ENCODE measurements at regions not wholly inside any gene's neighbourhood (a gene's known extent, or its start where the extent isn't known, plus 50 kb on each side); places are given as distances from the start of the nearest gene placed in this dataset.

GRCh38 chr3:64977308-64978100 is 289.7 kb upstream of the ADAMTS9 start:
- H3K27ac ChIP-seq (ENCODE audit: low read depth), result no peak overlapping the region
- no peaks in the 10 kb centered on the region for H3K36me3 Mint-ChIP-seq (ENCODE audit: low read depth)

More at GRCh38 chr3:64977308-64978100, 289.7 kb upstream of the ADAMTS9 start:
- ATAC-seq (no peak), DNase-seq (ENCODE audit: low spot score) (peak; percentile 13)
- TF ChIP-seq ZNF114 (CRISPR knock-in tag; IDR thresholded peaks at IDR 0.05), result no peak
- no peak for TF ChIP-seq JUNB (IDR thresholded peaks at IDR 0.05; ENCODE audit: unreplicated experiment)
- no peak for TF ChIP-seq ZNF462 (CRISPR knock-in tag; IDR thresholded peaks at IDR 0.05)
- no peak for TF ChIP-seq ZNF331 (CRISPR knock-in tag; IDR thresholded peaks at IDR 0.05; ENCODE audit: low read depth)
- no peak for TF ChIP-seq NANOG (IDR thresholded peaks at IDR 0.05; ENCODE audit: borderline replicate concordance)
- TF ChIP-seq EZH2 (IDR thresholded peaks at IDR 0.05; ENCODE audit: low read depth, unreplicated experiment), result no peak
- no peak for TF ChIP-seq CTCF (conservative IDR thresholded peaks at IDR 0.05; ENCODE audit: low read depth in 2 of 2)
- no peak for TF ChIP-seq STAT1 (IDR thresholded peaks at IDR 0.05; ENCODE audit: unreplicated experiment)
- no peaks in the 10 kb centered on the region for H4K20me1 ChIP-seq (replicated peaks; ENCODE audit: insufficient read depth)
- no peaks in the 10 kb centered on the region for H3F3A ChIP-seq (replicated peaks; ENCODE audit: low read depth)
- H3K9me2 ChIP-seq (ENCODE audit: insufficient read depth), result peaks cover 5% of the 10 kb centered on the region; the same call in 1 of the 2 replicates
- no peaks in the 10 kb centered on the region for H3K4me1 ChIP-seq (ENCODE audit: insufficient read depth)
- no peaks in the 10 kb centered on the region for H3K36me3 ChIP-seq (ENCODE audit: insufficient read depth)
- Mint-ChIP-seq H3K4me1 (0 out of 3 replicates have a peak, but pooled peaks cover 4% of the 10 kb centered on the region), H3K27me3 (ENCODE audit: insufficient read depth, low read depth, poor library complexity) (peaks cover 3% of the 10 kb centered on the region), H3K27ac (no peak overlapping the region), H3K4me3 (no peak overlapping the region), H3K9me3 (no peaks in the 10 kb centered on the region)
- no peak overlapping the region for H3K4me3 ChIP-seq
- H3K4me2 ChIP-seq, result no peak overlapping the region
- no peaks in the 10 kb centered on the region for H3K27me3 ChIP-seq (ENCODE audit: insufficient read depth)
- H3K79me2 ChIP-seq (replicated peaks; ENCODE audit: insufficient read depth), result no peaks in the 10 kb centered on the region
- no peak overlapping the region for H2AFZ ChIP-seq
